OCI-LY7 (cell line): ENCODE measurements at regions not wholly inside any gene's neighbourhood (a gene's known extent, or its start where the extent isn't known, plus 50 kb on each side); places are given as distances from the start of the nearest gene placed in this dataset.

Experiments used
- EZH2phosphoT487 ChIP-seq: fragments of 200-600 bp; sonication (generic); IDR thresholded peaks from 2 replicates; pipeline ENCODE4 v1.6.1; 2018; ENCODE audit warnings: low read depth, borderline replicate concordance, mild to moderate bottlenecking, mixed run types, antibody characterized with exemption, low read length, moderate library complexity, mixed read lengths
- TF ChIP-seq, protein P1 (sequence below): fragments of 200-600 bp; sonication (generic); conservative IDR thresholded peaks from 2 replicates; pipeline ENCODE4 v1.5.1; 2014; ENCODE audit warnings: mild to moderate bottlenecking, antibody characterized with exemption, low read length, moderate library complexity, mixed read lengths

DNA sequence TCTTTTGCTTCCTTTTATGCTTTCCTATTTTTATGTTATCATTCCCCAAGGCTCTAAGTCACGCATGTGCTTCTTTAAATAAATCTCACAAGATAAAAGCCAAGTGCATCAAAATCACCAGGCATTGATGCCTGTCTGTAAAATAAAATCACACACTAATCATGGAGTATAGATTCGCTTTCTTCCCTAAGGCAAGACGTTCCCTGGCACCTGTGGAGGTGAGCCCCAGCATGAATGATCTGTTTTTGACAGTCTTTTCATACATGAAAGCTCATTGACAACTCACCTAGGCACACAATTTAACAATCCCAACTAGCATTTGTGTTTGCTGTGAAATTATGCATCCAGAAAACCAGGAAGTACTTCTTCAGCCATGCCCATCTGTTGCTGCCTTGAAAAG is 146.9 kb upstream of the DMAC1 start:
- TF ChIP-seq, protein P1, sequence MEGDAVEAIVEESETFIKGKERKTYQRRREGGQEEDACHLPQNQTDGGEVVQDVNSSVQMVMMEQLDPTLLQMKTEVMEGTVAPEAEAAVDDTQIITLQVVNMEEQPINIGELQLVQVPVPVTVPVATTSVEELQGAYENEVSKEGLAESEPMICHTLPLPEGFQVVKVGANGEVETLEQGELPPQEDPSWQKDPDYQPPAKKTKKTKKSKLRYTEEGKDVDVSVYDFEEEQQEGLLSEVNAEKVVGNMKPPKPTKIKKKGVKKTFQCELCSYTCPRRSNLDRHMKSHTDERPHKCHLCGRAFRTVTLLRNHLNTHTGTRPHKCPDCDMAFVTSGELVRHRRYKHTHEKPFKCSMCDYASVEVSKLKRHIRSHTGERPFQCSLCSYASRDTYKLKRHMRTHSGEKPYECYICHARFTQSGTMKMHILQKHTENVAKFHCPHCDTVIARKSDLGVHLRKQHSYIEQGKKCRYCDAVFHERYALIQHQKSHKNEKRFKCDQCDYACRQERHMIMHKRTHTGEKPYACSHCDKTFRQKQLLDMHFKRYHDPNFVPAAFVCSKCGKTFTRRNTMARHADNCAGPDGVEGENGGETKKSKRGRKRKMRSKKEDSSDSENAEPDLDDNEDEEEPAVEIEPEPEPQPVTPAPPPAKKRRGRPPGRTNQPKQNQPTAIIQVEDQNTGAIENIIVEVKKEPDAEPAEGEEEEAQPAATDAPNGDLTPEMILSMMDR, result no peak
- no peak for TF ChIP-seq EZH2phosphoT487
